Muscle of leg (tissue), 3 donors: ENCODE measurements at regions not wholly inside any gene's neighbourhood (a gene's known extent, or its start where the extent isn't known, plus 50 kb on each side); places are given as distances from the start of the nearest gene placed in this dataset.

Source experiments
- DNase-seq: peaks from one replicate; pipeline ENCODE4 v3.0.0; 2013
- H3K27ac ChIP-seq: one replicate; pipeline ENCODE4 v1.5.1; 2013; ENCODE audit warnings: mild to moderate bottlenecking, low read length, control low read depth
- H3K27me3 ChIP-seq: one replicate; pipeline ENCODE4 v1.6.1; 2013; ENCODE audit warnings: low read length; ENCODE audit not compliant: control insufficient read depth, insufficient read depth
- H3K36me3 ChIP-seq: one replicate; pipeline ENCODE4 v1.6.1; 2013; ENCODE audit warnings: low read length; ENCODE audit not compliant: control insufficient read depth, insufficient read depth
- H3K4me1 ChIP-seq: one replicate; pipeline ENCODE4 v1.6.1; 2013; ENCODE audit warnings: low read length; ENCODE audit not compliant: control insufficient read depth, insufficient read depth
- H3K4me3 ChIP-seq: one replicate; pipeline ENCODE4 v1.5.1; 2013; ENCODE audit warnings: low read length, control low read depth
- H3K9me3 ChIP-seq: replicated peaks from 2 replicates; pipeline ENCODE4 v1.6.1; 2013; ENCODE audit warnings: low read depth, low read length; ENCODE audit not compliant: control insufficient read depth
- WGBS: methylation state at CpG from one replicate; pipeline ENCODE4 v1.1.5; 2013; ENCODE audit warnings: missing lambda C conversion rate; ENCODE audit not compliant: insufficient coverage; 5-methylcytosine and 5-hydroxymethylcytosine counted together

- Histone ChIP-seq H3K27me3 (peaks cover 4% of the 10 kb centered on the region), H3K36me3 (no peaks in the 10 kb centered on the region), H3K27ac (peak overlapping the region; percentile 81), H3K4me1 (peaks cover 32% of the 10 kb centered on the region), H3K4me3 (peak overlapping the region; percentile 91), H3K9me3 (no peaks in the 10 kb centered on the region)
- 1% methylated on average over 29 of the region's 35 CpGs for WGBS
- DNase-seq, result peak; percentile 64
These were observed 158.8 kb downstream of the C9orf152 start for GRCh38 chr9:110048976-110049698.

- H3K27me3 ChIP-seq, result peaks cover 4% of the 10 kb centered on the region
- WGBS, result 16% methylated on average over 19 of the region's 26 CpGs
- peaks cover 32% of the 10 kb centered on the region for H3K4me1 ChIP-seq
- DNase-seq, result no peak
- no peaks in the 10 kb centered on the region for H3K9me3 ChIP-seq
- peak overlapping the region; percentile 91 for H3K4me3 ChIP-seq
- peak overlapping the region; percentile 81 for H3K27ac ChIP-seq
- no peaks in the 10 kb centered on the region for H3K36me3 ChIP-seq
These were observed 158.1 kb downstream of the C9orf152 start for GRCh38 chr9:110049699-110050450.

GRCh38 chr9:110050925-110051355 lies 157.0 kb downstream of the C9orf152 start:
- DNase-seq, result peak; percentile 44
- Histone ChIP-seq H3K27me3 (peaks cover 4% of the 10 kb centered on the region), H3K27ac (no peak overlapping the region), H3K4me3 (no peak overlapping the region), H3K9me3 (no peaks in the 10 kb centered on the region), H3K4me1 (peaks cover 32% of the 10 kb centered on the region), H3K36me3 (no peaks in the 10 kb centered on the region)
- WGBS, result no CpG with 5 or more reads among the region's 1 CpG

- Histone ChIP-seq H3K4me3 (no peak overlapping the region), H3K9me3 (no peaks in the 10 kb centered on the region), H3K4me1 (peaks cover 5% of the 10 kb centered on the region), H3K27me3 (no peaks in the 10 kb centered on the region), H3K36me3 (no peaks in the 10 kb centered on the region), H3K27ac (no peak overlapping the region)
- no CpG with 5 or more reads among the region's 6 CpGs for WGBS
- DNase-seq, result no peak
These were observed 151.9 kb downstream of the C9orf152 start for GRCh38 chr9:110056062-110056461.

GRCh38 chr9:110058304-110058953 lies 149.5 kb downstream of the C9orf152 start:
- WGBS, result 69% methylated on average over 3 of the region's 5 CpGs
- no peaks in the 10 kb centered on the region for H3K27me3 ChIP-seq
- no peak for DNase-seq
- no peak overlapping the region for H3K27ac ChIP-seq
- no peaks in the 10 kb centered on the region for H3K9me3 ChIP-seq
- H3K4me3 ChIP-seq, result no peak overlapping the region
- H3K4me1 ChIP-seq, result peaks cover 5% of the 10 kb centered on the region
- no peaks in the 10 kb centered on the region for H3K36me3 ChIP-seq

- WGBS, result no CpG with 5 or more reads among the region's 1 CpG
- Histone ChIP-seq H3K27ac (peak overlapping the region; percentile 61), H3K36me3 (no peaks in the 10 kb centered on the region), H3K4me1 (peaks cover 7% of the 10 kb centered on the region), H3K27me3 (no peaks in the 10 kb centered on the region), H3K4me3 (no peak overlapping the region), H3K9me3 (no peaks in the 10 kb centered on the region)
- DNase-seq, result peak; percentile 69
These were observed 148.5 kb downstream of the C9orf152 start for GRCh38 chr9:110059461-110059860.

- Histone ChIP-seq H3K27me3 (no peaks in the 10 kb centered on the region), H3K36me3 (no peaks in the 10 kb centered on the region), H3K9me3 (no peaks in the 10 kb centered on the region), H3K4me1 (peaks cover 6% of the 10 kb centered on the region), H3K27ac (no peak overlapping the region), H3K4me3 (no peak overlapping the region)
- no peak for DNase-seq
- 77% methylated on average over 3 of the region's 5 CpGs for WGBS
These were observed 143.2 kb downstream of the C9orf152 start for GRCh38 chr9:110064803-110065202.

GRCh38 chr9:110065532-110065931 lies 142.4 kb downstream of the C9orf152 start:
- no peaks in the 10 kb centered on the region for H3K27me3 ChIP-seq
- H3K36me3 ChIP-seq, result no peaks in the 10 kb centered on the region
- H3K27ac ChIP-seq, result peak overlapping the region; percentile 22
- H3K4me1 ChIP-seq, result peaks cover 8% of the 10 kb centered on the region
- WGBS, result no CpG with 5 or more reads among the region's 2 CpGs
- DNase-seq, result peak; percentile 51
- no peak overlapping the region for H3K4me3 ChIP-seq
- no peaks in the 10 kb centered on the region for H3K9me3 ChIP-seq

- no CpG with 5 or more reads among the region's 6 CpGs for WGBS
These were observed 140.8 kb downstream of the C9orf152 start for GRCh38 chr9:110066929-110067716.

More at GRCh38 chr9:110066929-110067716, 140.8 kb downstream of the C9orf152 start:
- no peak overlapping the region for H3K4me3 ChIP-seq
- no peak overlapping the region for H3K27ac ChIP-seq
- no peaks in the 10 kb centered on the region for H3K36me3 ChIP-seq
- H3K4me1 ChIP-seq, result peaks cover 8% of the 10 kb centered on the region
- H3K9me3 ChIP-seq, result no peaks in the 10 kb centered on the region
- no peak for DNase-seq
- no peaks in the 10 kb centered on the region for H3K27me3 ChIP-seq
